Keratinocyte (primary cell): ENCODE measurements at regions not wholly inside any gene's neighbourhood (a gene's known extent, or its start where the extent isn't known, plus 50 kb on each side); places are given as distances from the start of the nearest gene placed in this dataset.

ENCODE experiments used
- DNase-seq: peaks from one replicate; pipeline ENCODE4 v3.0.0-alpha.2; 2011; ENCODE audit warnings: low read depth, missing footprints, low spot score
- FAIRE-seq: peaks from 2 replicates; lab custom pipeline; 2011; peaks lifted over from hg19 to GRCh38; lab: Jason Lieb, UNC
- H2AFZ ChIP-seq: 2 replicates; pipeline ENCODE4 v1.6.0; 2012; ENCODE audit warnings: low read length, control low read depth, inconsistent platforms; ENCODE audit not compliant: control insufficient read depth
- H3K27ac ChIP-seq: 2 replicates; pipeline ENCODE4 v1.5.1; 2011; ENCODE audit warnings: low read length; ENCODE audit not compliant: control insufficient read depth, insufficient read depth
- H3K27me3 ChIP-seq: 3 replicates; pipeline ENCODE4 v1.6.0; 2011; ENCODE audit warnings: low read length; ENCODE audit not compliant: control insufficient read depth, insufficient read depth; ENCODE audit errors: extremely low read depth
- H3K36me3 ChIP-seq, 2 experiments: 2 replicates in 1 of 2; 3 replicates in 1 of 2; pipeline ENCODE4 v1.5.1; 2011; ENCODE audit warnings: low read length in 2 of 2, mild to moderate bottlenecking in 1 of 2; ENCODE audit not compliant: control insufficient read depth in 2 of 2, insufficient read depth in 2 of 2; ENCODE audit errors: extremely low read depth in 1 of 2
- H3K4me1 ChIP-seq: 3 replicates; pipeline ENCODE4 v1.5.1; 2011; ENCODE audit warnings: low read length; ENCODE audit not compliant: control insufficient read depth, insufficient read depth; ENCODE audit errors: extremely low read depth
- H3K4me2 ChIP-seq: 3 replicates; pipeline ENCODE4 v1.6.0; 2011; ENCODE audit warnings: low read depth, low read length; ENCODE audit not compliant: control insufficient read depth, insufficient read depth; ENCODE audit errors: extremely low read depth
- H3K4me3 ChIP-seq, 3 experiments: fragments of 200-600 bp in 1 of 3; sonication (generic) in 1 of 3; 2 replicates in 2 of 3; 3 replicates in 1 of 3; pipeline ENCODE4 v1.5.1; 2011 to 2016; ENCODE audit warnings: low read length in 3 of 3, mild to moderate bottlenecking in 3 of 3, control low read depth in 2 of 3, inconsistent platforms in 1 of 3, low read depth in 1 of 3, mixed read lengths in 1 of 3, mixed run types in 1 of 3, moderate library complexity in 1 of 3; ENCODE audit not compliant: control insufficient read depth in 2 of 3, insufficient read depth in 2 of 3; ENCODE audit errors: extremely low read depth in 1 of 3
- H3K79me2 ChIP-seq: 2 replicates; pipeline ENCODE4 v1.6.0; 2012; ENCODE audit warnings: low read length; ENCODE audit not compliant: control insufficient read depth, insufficient read depth
- H3K9ac ChIP-seq: 3 replicates; pipeline ENCODE4 v1.6.0; 2011; ENCODE audit warnings: low read length; ENCODE audit not compliant: control insufficient read depth, insufficient read depth; ENCODE audit errors: extremely low read depth
- H3K9me1 ChIP-seq: 3 replicates; pipeline ENCODE4 v1.6.0; 2011; ENCODE audit warnings: low read length; ENCODE audit not compliant: control insufficient read depth, insufficient read depth; ENCODE audit errors: extremely low read depth
- H3K9me3 ChIP-seq: 2 replicates; pipeline ENCODE4 v1.5.1; 2012; ENCODE audit warnings: low read depth, low read length; ENCODE audit not compliant: control insufficient read depth
- H4K20me1 ChIP-seq: 3 replicates; pipeline ENCODE4 v1.6.0; 2011; ENCODE audit warnings: low read length; ENCODE audit not compliant: control insufficient read depth, insufficient read depth; ENCODE audit errors: extremely low read depth
- EZH2 ChIP-seq: IDR thresholded peaks from one replicate; pipeline ENCODE4 v1.6.1; 2012; ENCODE audit warnings: inconsistent platforms, mild to moderate bottlenecking, low read length, moderate library complexity
- dilution Hi-C: fragments of 300-500 bp; cut with MboI; formaldehyde crosslinking; loops from one replicate; pipeline ENCODE4 v1.7.0; 2020; ENCODE audit warnings: low sequenced_read_pairs; ENCODE audit not compliant: extremely low pct_ligation_motif_present
- TF ChIP-seq, protein P1 (sequence below), 3 experiments: IDR thresholded peaks in 1 of 3; conservative IDR thresholded peaks in 1 of 3; optimal IDR thresholded peaks in 1 of 3; 2 replicates in 2 of 3; 3 replicates in 1 of 3; pipeline versions ENCODE3 to v1.5.1; 2011; ENCODE audit warnings: low read length in 3 of 3, mild to moderate bottlenecking in 3 of 3, moderate library complexity in 2 of 3, control low read depth in 1 of 3, inconsistent platforms in 1 of 3; ENCODE audit not compliant: insufficient read depth in 2 of 3; ENCODE audit errors: extremely low read depth in 1 of 3

DNA sequence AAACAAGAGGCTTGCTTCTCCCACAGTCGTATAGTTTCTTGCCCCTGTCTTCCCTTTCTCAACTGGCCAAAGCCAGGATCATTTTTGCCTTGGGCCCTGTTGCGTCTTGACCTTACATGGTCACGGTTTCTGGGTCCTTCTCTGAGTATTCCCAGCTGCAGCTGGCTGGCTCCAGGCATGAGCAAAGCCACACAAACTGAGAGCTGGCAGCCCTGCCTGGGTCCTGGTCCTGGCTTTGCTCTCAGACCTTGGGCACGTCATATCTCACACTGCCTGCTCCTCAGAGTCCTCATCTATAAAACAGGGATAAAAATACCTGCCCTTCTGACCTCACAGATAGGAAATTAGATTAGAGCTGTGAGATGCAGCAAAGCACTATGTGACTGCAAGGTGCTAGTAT, 277.6 kb downstream of the CBLN1 start:
- no peak overlapping the region for H3K9ac ChIP-seq
- no peak overlapping the region for H3K27ac ChIP-seq
- TF ChIP-seq, protein P1, sequence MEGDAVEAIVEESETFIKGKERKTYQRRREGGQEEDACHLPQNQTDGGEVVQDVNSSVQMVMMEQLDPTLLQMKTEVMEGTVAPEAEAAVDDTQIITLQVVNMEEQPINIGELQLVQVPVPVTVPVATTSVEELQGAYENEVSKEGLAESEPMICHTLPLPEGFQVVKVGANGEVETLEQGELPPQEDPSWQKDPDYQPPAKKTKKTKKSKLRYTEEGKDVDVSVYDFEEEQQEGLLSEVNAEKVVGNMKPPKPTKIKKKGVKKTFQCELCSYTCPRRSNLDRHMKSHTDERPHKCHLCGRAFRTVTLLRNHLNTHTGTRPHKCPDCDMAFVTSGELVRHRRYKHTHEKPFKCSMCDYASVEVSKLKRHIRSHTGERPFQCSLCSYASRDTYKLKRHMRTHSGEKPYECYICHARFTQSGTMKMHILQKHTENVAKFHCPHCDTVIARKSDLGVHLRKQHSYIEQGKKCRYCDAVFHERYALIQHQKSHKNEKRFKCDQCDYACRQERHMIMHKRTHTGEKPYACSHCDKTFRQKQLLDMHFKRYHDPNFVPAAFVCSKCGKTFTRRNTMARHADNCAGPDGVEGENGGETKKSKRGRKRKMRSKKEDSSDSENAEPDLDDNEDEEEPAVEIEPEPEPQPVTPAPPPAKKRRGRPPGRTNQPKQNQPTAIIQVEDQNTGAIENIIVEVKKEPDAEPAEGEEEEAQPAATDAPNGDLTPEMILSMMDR (optimal IDR thresholded peaks at IDR 0.05 in 1 of 3, IDR thresholded peaks at IDR 0.05 in 1 of 3, conservative IDR thresholded peaks at IDR 0.05 in 1 of 3; ENCODE audit: extremely low read depth in 1 of 3, insufficient read depth in 2 of 3, low read length in 3 of 3) = no peak
- TF ChIP-seq EZH2 = no peak
- no peaks in the 10 kb centered on the region for H3K27me3 ChIP-seq
- no peaks in the 10 kb centered on the region for H4K20me1 ChIP-seq
- FAIRE-seq = no peak
- H3K4me3 ChIP-seq = no peak overlapping the region
- H3K9me1 ChIP-seq = no peaks in the 10 kb centered on the region
- dilution Hi-C loops = no loop called here
- H3K36me3 ChIP-seq = no peaks in the 10 kb centered on the region
- no peak for DNase-seq
- H3K4me1 ChIP-seq = no peaks in the 10 kb centered on the region
- H2AFZ ChIP-seq = no peak overlapping the region
- no peak overlapping the region for H3K4me2 ChIP-seq
- no peaks in the 10 kb centered on the region for H3K79me2 ChIP-seq
- no peaks in the 10 kb centered on the region for H3K9me3 ChIP-seq

- FAIRE-seq = no peak
- no peaks in the 10 kb centered on the region for H3K79me2 ChIP-seq
- H4K20me1 ChIP-seq = no peaks in the 10 kb centered on the region
- no peak for TF ChIP-seq EZH2
- TF ChIP-seq, protein P1 (optimal IDR thresholded peaks at IDR 0.05 in 1 of 3, IDR thresholded peaks at IDR 0.05 in 1 of 3, conservative IDR thresholded peaks at IDR 0.05 in 1 of 3; ENCODE audit: extremely low read depth in 1 of 3, insufficient read depth in 2 of 3, low read length in 3 of 3) = no peak
- H3K4me1 ChIP-seq = no peaks in the 10 kb centered on the region
- dilution Hi-C loops = no loop called here
- H3K9ac ChIP-seq = no peak overlapping the region
- no peaks in the 10 kb centered on the region for H3K9me1 ChIP-seq
- no peak overlapping the region for H3K4me3 ChIP-seq
- H3K27ac ChIP-seq = no peak overlapping the region
- no peak for DNase-seq
- H3K4me2 ChIP-seq = no peak overlapping the region
- H3K9me3 ChIP-seq = no peaks in the 10 kb centered on the region
- no peaks in the 10 kb centered on the region for H3K36me3 ChIP-seq
- H2AFZ ChIP-seq = no peak overlapping the region
- H3K27me3 ChIP-seq = no peaks in the 10 kb centered on the region
Measured at GRCh38 chr16:49003022-49003421, 278.6 kb downstream of the CBLN1 start.
